Stimulated activated CD8-positive, alpha-beta memory T cell treated with anti-CD3 and anti-CD28 coated beads, Interleukin-15, amount 100 ng/mL, for 48 hours (primary cell): ENCODE measurements at regions not wholly inside any gene's neighbourhood (a gene's known extent, or its start where the extent isn't known, plus 50 kb on each side); places are given as distances from the start of the nearest gene placed in this dataset.
A peak's percentile ranks its signal among the peaks of the same experiment; 100 is the strongest.
"Not testable (repeated sequence)": the region's sequence is repeated elsewhere in the genome, so short reads cannot be mapped to it uniquely, and the experiment has no call there.

Experiments
- DNase-seq, 2 donors: peaks; one replicate each; pipeline ENCODE4 v3.0.0-alpha.2; 2020; ENCODE audit warnings: low read depth in 2 of 2

DNA sequence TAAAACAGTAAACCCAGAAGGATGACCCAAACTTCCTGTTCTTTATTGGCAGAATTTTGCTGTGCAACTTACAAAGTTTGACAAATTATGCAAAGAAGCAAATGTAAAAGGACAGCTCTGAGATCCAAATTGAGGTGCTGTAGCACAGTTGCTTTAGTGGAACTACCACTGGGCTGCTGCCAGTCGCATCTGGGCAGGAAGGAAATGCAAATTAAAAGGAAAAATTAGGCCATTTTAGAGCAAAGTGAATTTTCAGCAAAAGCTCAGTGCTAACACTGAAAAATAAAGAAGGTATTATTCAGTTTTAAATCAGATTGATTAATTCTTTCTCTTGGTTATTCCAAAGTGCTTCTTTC lies 104.5 kb downstream of the ZMAT3 start:
- no peak for DNase-seq

DNA sequence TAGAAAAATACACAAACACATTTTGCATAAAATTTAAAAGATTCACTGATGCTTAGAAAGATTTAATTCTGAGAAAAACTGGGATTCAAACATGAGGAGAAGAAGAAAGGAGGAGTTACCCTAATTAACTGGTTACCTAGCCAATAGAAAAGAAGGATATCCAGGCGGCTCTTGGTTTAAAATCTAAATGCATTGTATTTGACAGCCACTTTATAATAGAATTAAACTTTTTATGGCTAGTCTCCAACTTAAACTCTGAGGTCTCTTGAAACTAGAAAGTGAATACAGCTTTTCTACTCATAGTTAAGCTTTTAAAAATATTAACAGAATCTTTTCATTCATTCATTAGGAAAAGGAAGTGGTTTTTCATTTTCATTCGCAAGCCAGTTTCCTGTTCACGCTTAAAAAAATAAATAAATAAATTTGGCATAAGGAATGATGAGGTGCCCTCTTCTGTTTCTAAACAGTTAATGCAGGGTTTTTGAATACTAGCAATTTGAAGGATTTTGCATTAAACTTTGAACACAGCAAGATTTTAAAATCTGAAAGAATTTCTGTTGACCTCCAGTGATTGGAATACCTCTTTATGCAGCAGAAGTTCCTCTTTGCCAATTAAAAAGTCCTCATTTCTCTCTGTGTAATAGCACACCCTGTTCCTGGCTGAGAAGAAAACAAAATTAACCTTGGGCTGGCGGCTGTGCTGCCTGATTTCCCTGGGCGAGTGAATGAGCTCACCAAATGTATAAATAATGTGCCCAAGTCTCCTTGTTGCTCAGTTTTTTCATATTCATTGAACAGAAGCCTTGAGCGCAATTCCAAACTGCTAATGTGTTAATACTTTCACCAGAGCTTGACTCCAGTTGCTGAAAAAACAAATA lies 105.1 kb downstream of the ZMAT3 start:
- DNase-seq = no peak

- DNase-seq = no peak
Observed at GRCh38 chr3:178964551-178964950, 107.1 kb downstream of the ZMAT3 start.

DNA sequence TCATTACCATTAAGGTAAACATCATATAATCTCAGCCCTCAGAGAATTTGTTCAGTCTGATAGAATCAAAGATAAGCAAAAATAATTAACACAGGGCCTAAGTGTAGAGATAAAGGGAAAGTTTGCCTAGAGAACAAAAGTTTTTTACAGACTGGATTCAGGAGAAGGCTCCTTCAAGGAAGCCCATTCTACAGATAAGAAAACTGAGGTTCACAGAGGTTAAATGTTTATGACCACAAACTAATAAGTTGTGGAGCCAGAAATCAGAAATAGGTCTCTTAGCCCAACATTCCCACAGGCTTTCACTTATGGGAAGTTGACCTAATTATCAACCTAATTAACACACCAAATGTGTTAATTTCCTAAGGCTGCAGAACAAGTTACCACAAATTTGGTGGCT lies 110.7 kb downstream of the ZMAT3 start:
- no peak for DNase-seq

- DNase-seq = no peak
Observed at GRCh38 chr3:178960181-178960580, 111.4 kb downstream of the ZMAT3 start.

DNA sequence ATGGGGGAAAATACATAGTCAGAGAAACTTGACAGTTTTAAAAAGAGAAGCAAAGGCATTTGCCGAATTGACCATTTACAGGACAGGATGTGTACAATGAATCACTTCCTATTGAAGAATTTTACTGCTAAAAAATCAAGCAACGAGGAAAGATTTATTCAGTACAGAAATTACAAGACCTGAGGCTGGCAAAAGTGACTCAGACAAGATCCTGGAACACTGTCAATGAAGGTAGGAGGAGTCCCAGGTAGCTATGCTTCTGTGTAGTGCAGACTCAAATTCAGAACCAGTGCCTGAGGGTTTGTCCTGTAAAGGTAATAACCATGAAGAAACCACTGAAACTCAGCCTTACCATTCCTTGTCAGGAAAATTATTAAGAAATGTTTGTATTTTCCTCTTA lies 120.9 kb downstream of the ZMAT3 start:
- peak in 1 of 2 donors; percentile 4 for DNase-seq

GRCh38 chr3:178949896-178950295 lies 121.7 kb downstream of the ZMAT3 start:
- no peak for DNase-seq

GRCh38 chr3:178948546-178948945 lies 123.1 kb downstream of the ZMAT3 start:
- DNase-seq = no peak

- no peak for DNase-seq
Observed at GRCh38 chr3:178947738-178948137, 123.9 kb downstream of the ZMAT3 start.

DNA sequence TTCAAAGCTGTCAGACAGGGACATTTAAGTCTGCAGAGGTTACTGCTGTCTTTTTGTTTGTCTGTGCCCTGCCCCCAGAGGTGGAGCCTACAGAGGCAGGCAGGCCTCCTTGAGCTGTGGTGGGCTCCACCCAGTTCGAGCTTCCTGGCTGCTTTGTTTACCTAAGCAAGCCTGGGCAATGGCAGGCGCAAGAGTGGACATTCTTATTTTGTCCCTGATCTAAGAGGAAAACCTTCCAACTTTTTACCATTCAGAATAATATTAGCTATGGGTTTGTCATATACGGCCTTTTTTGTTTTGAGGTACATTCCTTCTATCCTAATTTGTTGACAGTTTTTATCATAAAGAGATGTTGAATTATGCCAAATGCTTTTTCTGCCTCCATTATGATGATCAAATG lies 129.3 kb downstream of the ZMAT3 start:
- not testable (repeated sequence) for DNase-seq

DNA sequence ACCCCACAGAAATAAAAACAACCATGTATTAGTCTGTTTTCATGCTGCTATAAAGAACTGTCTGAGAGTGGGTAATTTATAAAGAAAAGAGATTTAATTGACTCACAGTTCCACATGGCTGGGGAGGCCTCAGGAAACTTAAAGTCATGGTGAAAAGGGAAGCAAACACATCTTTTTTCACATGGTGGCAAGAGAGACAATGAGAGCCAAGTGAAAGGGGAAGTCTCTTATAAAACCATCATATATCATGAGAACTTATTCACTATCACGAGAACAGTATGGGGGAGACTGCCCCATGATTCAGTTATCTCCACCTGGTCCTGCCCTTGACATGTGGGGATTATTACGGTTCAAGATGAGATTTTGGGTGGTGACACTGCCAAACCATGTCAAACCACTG lies 141.5 kb downstream of the ZMAT3 start:
- DNase-seq = no peak

DNA sequence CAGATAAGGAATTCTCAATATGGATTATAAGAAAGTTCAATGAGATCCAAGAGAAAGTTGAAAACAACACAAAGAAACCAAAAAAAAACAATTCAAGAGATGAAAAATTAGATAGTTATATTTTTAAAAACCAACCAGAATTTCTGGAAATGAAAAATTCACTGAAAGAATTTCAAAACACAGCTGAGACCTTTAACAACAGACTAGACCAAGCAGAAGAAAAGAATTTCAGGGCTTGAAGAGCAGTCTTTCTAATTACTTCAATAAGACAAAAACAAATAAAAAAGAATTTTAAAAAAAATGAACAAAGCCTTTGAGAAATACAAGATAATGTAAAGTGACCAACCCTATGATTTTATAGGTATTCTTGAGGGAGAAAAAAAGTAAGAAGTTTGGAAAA lies 155.4 kb downstream of the ZMAT3 start:
- DNase-seq = no peak

- DNase-seq = no peak
Observed at GRCh38 chr3:178915365-178915764, 156.2 kb downstream of the ZMAT3 start.

GRCh38 chr3:178907081-178907480 lies 164.5 kb downstream of the ZMAT3 start:
- DNase-seq = no peak

DNA sequence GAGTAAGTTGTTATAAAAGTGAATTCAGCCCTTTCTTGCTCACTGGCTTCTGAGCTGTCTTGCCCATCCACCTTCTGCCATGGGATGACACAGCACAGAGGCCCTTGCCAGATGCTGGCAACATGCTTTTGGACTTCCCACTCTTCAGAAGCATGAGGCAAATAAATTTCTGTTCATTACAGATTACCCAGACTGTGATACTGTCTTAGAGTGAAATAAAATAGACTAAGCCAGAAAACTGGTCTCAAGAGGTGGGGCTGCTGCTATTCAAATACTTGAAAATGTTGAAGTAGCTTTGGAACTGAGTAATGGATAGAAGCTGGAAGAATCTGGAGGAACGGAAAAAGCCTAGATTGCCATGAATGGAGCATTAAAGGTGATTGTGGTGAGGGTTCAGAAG lies 170.4 kb downstream of the ZMAT3 start:
- DNase-seq = no peak

- no peak for DNase-seq
Observed at GRCh38 chr3:178900029-178900646, 171.5 kb downstream of the ZMAT3 start.

GRCh38 chr3:178895178-178895789 lies 176.3 kb downstream of the ZMAT3 start:
- DNase-seq = no peak
